CD4-positive, alpha-beta T cell treated with Interleukin-10 for 1 hour (primary cell): ENCODE measurements at regions not wholly inside any gene's neighbourhood (a gene's known extent, or its start where the extent isn't known, plus 50 kb on each side); places are given as distances from the start of the nearest gene placed in this dataset.
A peak's percentile ranks its signal among the peaks of the same experiment; 100 is the strongest.

ENCODE experiments used
- DNase-seq: peaks from one replicate; pipeline ENCODE4 v3.0.0-alpha.2; 2020

DNA sequence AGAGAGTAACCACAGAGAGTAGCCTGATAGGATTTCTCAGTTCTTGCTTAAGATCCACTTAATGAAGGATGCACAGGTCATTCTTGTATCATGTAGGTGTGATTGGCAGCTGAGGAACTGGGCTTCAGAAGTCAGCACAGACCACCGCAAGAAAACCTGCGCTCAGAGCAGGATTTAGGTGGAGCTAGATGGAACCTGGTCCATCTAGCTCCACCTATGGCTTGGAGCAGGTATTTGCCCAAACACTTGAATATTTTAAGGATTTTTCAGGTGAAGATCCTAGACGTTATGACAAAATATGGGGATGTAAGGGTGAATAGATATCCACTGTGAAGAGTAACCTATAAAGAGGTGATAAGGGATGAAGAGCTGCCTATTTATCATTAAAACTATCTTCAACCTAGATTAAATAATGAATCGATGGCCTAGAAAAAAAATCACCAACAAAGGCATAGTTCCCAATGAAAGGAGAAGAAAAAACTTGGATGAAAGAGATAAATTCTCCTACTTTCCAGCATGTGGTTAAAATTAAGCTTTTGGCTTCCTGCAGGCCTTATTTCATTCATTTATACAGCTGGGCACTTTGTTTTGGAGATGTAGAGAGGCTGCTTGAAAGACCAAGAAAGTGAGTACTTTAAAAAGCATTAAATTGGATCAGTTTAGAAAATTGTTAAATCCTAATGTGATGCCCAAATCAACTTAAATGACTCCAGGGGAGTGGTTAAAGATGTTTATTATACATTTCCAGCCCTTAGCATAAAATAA lies 778.4 kb upstream of the GJE1 start:
- no peak for DNase-seq

- no peak for DNase-seq
Measured at GRCh38 chr6:141351721-141352120, 781.0 kb upstream of the GJE1 start.

DNA sequence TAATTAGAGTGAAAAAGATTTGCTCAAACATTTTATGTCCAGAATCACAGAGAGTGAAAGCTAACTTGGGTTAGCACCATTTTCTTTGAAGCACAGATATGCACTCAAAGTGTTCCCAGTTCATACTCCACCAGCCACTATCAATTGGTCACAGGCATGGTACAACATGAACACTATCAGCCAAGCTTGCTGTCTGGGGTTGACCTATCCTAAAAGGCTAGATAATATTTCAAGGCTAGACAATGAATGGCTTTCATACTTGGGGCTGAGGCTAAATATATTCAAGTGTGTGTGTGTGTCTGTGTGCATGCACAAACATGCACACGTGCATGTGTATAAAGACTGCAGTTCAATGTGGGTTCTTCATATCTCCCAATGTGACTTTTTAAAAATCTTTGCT lies 783.0 kb upstream of the GJE1 start:
- no peak for DNase-seq

GRCh38 chr6:141347906-141348492 lies 784.7 kb upstream of the GJE1 start:
- no peak for DNase-seq

GRCh38 chr6:141347086-141347485 lies 785.6 kb upstream of the GJE1 start:
- DNase-seq, result no peak

DNA sequence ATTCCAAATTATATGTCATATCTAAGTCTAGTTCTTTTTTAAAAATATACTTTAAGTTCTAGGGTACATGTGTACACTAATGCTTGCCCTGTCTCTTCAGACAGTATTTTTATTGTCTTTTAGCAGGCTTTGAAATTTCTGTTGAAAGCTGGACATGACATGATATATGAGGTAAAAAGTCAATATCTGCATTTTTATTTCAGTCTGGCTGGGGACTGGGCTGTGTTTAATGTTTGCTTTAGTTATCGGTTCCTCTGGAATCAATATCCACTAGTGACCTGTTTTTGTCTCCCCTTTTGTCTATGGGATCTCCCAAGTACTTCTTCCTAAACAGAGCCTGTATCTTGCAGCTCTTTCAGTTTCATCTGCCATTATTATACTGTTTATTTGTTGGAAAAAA lies 786.2 kb upstream of the GJE1 start:
- DNase-seq, result no peak

- no peak for DNase-seq
Measured at GRCh38 chr6:141337191-141337590, 795.5 kb upstream of the GJE1 start.

GRCh38 chr6:141335477-141336273 lies 797.0 kb upstream of the GJE1 start:
- DNase-seq, result no peak

DNA sequence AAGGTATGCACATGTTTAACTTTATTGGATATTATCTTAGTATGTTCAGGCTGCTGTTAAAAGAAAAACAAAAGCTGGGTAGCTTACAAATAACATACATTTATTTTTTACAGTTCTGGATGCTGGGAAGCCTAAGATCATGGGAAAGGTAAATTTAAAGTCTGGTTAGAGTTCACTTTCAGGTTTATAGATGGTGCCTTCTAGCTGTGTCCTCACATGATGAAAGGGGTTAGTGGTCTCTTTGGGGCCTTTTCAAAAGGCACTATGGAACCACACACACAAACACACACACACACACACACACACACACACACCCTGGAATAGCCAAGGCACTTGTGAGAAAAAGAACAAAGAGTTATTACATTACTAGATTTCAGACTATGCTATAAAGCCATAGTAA lies 805.8 kb upstream of the GJE1 start:
- DNase-seq, result no peak

- DNase-seq, result peak; percentile 49
Measured at GRCh38 chr6:141326426-141326825, 806.3 kb upstream of the GJE1 start.

- DNase-seq, result no peak
Measured at GRCh38 chr6:141321493-141322347, 811.0 kb upstream of the GJE1 start.

DNA sequence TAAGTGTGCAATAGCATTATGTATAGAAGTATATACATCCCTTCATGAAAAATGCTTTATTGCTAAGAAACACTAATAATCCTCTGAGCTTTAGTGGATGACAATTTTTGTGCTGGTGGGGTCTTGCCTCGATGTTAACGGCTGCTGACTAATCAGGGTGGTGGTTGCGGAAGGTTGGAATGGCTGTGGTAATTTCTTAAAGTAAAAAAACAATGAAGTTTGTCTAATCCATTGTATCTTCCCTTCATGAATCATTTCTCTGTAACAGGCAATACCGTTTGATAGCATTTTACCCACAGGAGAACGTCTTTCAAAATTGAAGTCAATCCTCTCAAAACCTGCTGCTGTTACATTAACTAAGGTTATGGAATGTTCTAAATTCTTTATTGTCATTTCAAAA lies 816.5 kb upstream of the GJE1 start:
- DNase-seq, result no peak

DNA sequence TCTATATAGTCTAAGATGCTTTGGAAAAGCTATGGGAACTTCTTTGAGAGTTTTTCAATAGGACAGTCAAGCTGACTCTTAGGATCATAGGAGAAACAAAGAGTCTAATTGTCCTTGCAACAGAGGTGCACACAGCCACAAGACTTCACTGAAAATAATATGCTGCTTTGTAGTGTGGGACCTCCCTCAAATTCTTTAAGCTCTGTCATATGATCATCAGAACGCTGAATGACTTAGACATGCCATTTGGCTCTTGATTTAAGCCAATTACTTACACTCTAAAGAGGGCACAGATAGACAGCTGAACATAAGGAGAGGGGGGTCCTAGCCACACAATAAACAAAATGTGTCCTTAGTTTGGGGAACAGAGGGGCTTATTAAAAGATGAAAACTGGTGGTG lies 818.7 kb upstream of the GJE1 start:
- DNase-seq, result no peak

- DNase-seq, result peak; percentile 23
Measured at GRCh38 chr6:141309295-141309694, 823.4 kb upstream of the GJE1 start.

- DNase-seq, result no peak
Measured at GRCh38 chr6:141307309-141307998, 825.3 kb upstream of the GJE1 start.

DNA sequence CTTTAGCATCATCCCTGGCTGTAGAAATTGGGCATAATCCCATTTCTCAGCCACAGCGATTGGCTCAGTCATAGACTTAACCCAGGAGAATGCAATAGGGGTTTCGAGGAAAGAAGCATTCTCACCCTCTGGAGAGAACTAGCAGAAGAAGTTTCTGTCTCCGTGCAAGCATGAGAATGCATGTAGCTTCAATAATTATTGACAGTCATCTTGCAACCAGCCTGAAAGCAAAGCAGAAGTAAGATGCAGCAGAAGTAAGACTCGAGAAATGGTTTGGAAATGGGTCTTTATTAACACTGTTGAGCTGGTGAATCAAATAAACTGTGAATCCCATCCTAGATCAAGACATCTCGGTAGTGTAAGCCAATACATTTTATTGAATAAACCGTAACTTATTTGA lies 828.8 kb upstream of the GJE1 start:
- no peak for DNase-seq

DNA sequence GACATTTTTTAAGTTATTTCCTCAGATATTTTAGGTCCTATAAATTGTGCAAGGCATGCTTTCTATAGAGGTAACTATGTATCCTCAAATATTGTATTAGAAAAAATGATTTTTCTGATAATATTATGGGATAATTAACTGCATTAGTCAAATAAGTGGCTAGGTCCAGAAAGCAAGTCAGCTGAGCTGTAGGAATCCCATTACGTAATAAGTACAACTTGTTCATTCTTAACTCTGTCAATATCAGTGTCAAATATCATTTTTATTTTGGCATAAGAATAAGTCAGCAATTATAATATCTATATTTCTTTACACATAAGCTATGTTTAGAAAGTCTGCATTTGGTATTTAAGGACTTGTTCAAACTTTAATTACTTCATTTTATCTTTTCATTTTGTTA lies 830.9 kb upstream of the GJE1 start:
- no peak for DNase-seq

DNA sequence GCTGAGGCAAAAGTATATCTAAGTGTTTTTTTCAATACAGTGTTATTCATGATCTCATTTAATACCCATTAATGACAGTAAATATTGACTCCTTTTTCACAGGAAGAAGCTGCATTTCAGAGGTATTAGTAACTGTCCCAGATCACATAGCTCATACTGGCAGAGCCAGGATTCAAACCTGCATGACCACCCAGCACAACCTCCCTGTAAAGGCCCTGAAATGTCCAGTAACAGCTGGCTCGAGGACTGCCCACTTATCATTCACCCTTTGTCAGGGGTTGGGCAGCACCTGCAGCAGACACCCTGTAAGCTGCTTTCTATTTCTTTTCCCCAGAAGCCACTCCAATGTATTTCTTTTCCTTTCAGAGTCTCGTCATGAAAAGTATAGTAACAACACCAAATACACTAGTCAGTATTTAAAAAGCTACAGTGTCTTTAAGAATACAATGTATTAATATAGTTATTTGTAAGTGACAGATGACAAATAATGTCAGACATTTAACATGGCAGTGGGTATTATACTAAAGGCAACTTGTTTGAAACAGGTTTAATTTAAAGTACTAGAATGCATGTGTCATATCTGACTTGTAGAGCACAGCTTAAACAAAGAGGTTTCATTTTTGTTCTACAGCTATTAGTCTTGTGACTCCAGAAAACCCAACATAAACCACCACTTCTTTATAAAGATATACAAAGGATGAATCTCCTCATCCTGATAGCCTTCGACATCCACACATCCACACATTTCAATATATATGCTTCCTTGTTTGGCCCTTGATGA lies 841.6 kb upstream of the GJE1 start:
- DNase-seq, result no peak

DNA sequence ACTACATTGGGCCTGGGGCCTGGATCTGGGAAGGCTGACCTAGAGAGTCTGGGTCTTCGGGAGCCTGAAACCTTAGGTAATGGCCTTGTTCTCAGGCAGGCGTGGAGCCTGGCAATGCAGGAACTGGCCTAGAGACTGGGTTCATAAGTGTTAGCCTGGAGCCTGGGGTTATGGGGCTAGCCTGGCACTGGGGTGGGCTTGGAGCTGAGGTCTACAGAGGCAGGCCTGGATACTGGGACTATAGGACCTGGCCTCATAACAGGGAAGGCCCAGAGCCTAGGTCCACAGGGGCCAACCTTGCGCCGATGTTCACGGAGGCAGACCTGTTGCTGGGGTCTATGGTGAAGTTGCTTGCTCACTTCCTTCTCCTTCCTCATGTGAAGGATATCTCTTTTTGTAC lies 843.8 kb upstream of the GJE1 start:
- no peak for DNase-seq

GRCh38 chr6:141282263-141282662 lies 850.5 kb upstream of the GJE1 start:
- DNase-seq, result no peak

GRCh38 chr6:141269684-141270083 lies 863.0 kb upstream of the GJE1 start:
- no peak for DNase-seq

DNA sequence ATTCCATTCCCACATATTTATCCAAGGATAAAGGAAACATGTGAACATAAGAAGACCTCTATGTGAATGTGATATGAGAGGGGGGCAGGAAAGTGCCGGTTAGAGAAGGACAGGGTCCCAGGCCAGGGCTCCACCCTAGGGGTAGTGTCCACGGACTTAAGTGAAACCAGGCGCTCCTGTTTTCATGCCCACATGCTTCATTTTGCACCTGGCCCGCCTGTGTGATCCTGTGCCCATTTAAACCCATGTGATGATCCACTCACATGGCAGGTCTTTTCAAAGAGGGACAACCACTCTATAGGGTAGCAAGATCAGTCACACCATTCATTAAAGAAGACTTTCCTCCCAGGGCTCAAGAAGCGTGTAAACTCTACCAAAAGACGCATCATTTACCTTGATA lies 865.3 kb upstream of the GJE1 start:
- no peak for DNase-seq
